A549 (cell line): ENCODE measurements at regions not wholly inside any gene's neighbourhood (a gene's known extent, or its start where the extent isn't known, plus 50 kb on each side); places are given as distances from the start of the nearest gene placed in this dataset.

Experiments
- ATAC-seq, 2 experiments: fragments of 200-7000 bp in 1 of 2; fragments of >200 bp in 1 of 2; cut with Nextera tagmentation in 1 of 2; cut with Tn5 transposase in 1 of 2; 3 replicates each; pipeline versions ENCODE4 v1.8.0 to v1.9.1; 2018 to 2020; ENCODE audit warnings: mild to moderate bottlenecking in 1 of 2, moderate library complexity in 1 of 2
- CTCF ChIA-PET: fragments of 300-600 bp; sonication (Branson Sonifier 250); formaldehyde crosslinking; extraction: SDS; loops from one replicate; lab custom pipeline; 2021; ENCODE audit warnings: antibody characterized with exemption, inconsistent platforms; lab: Yijun Ruan, JAX
- POLR2A ChIA-PET: fragments of 350-600 bp; formaldehyde crosslinking; extraction: SDS; loops from one replicate; lab custom pipeline; 2021; ENCODE audit warnings: antibody characterized with exemption, inconsistent platforms; lab: Yijun Ruan, JAX
- DNase-seq, 2 experiments: peaks; one replicate each; pipeline versions ENCODE4 v3.0.0 to v3.0.0-alpha.2; 2011 to 2016; ENCODE audit warnings: low read depth in 1 of 2, low spot score in 1 of 2
- FAIRE-seq: peaks from 2 replicates; lab custom pipeline; 2011; peaks lifted over from hg19 to GRCh38; lab: Jason Lieb, UNC
- H3K27ac ChIP-seq, 2 experiments: fragments of >200 bp; sonication (Bioruptor Twin); formaldehyde crosslinking; 3 replicates each; pipeline ENCODE4 v1.5.1; 2016 to 2017
- H3K4me1 ChIP-seq: fragments of >200 bp; sonication (Bioruptor Twin); formaldehyde crosslinking; 3 replicates; pipeline ENCODE4 v1.6.1; 2016
- H3K4me2 ChIP-seq: fragments of >200 bp; sonication (Bioruptor Twin); formaldehyde crosslinking; 3 replicates; pipeline ENCODE4 v1.6.1; 2016
- H3K4me3 ChIP-seq: fragments of >200 bp; sonication (Bioruptor Twin); formaldehyde crosslinking; 3 replicates; pipeline ENCODE4 v1.5.1; 2016
- H3K9me3 ChIP-seq: fragments of >200 bp; sonication (Bioruptor Twin); formaldehyde crosslinking; 3 replicates; pipeline ENCODE4 v1.6.1; 2016
- BHLHE40 ChIP-seq: IDR thresholded peaks from 2 replicates; pipeline ENCODE4 v1.6.1; 2012; ENCODE audit warnings: low read depth, low read length, inconsistent platforms
- CHD4 ChIP-seq: fragments of 200-600 bp; sonication (generic); IDR thresholded peaks from 2 replicates; pipeline ENCODE4 v1.6.1; 2016; ENCODE audit warnings: antibody characterized with exemption, mild to moderate bottlenecking, borderline replicate concordance
- EHMT2 ChIP-seq: fragments of 200-600 bp; sonication (generic); IDR thresholded peaks from 2 replicates; pipeline ENCODE4 v1.6.1; 2016; ENCODE audit warnings: antibody characterized with exemption, low read depth, mild to moderate bottlenecking, moderate library complexity
- ESRRA ChIP-seq: fragments of 150-350 bp; IDR thresholded peaks from 2 replicates; pipeline ENCODE4 v1.6.1; 2014; ENCODE audit warnings: mild to moderate bottlenecking, low read length, borderline replicate concordance
- FOSB ChIP-seq: fragments of 250-450 bp; sonication (Bioruptor Pico); IDR thresholded peaks from 2 replicates; pipeline ENCODE4 v1.5.0; 2020; ENCODE audit warnings: mild to moderate bottlenecking, moderate library complexity
- FOSL2 ChIP-seq, 2 experiments: fragments of 450-650 bp in 1 of 2; fragments of >200 bp in 1 of 2; sonication (Bioruptor Twin) in 1 of 2; formaldehyde crosslinking; IDR thresholded peaks; 2 replicates each; pipeline versions ENCODE4 v1.5.0 to v1.6.1; 2016 to 2020; ENCODE audit warnings: mild to moderate bottlenecking in 1 of 2, moderate library complexity in 1 of 2
- GATA3 ChIP-seq: IDR thresholded peaks from 2 replicates; pipeline ENCODE4 v1.6.1; 2012; ENCODE audit warnings: borderline replicate concordance
- HDAC2 ChIP-seq: fragments of 200-600 bp; sonication (generic); IDR thresholded peaks from 2 replicates; pipeline ENCODE4 v1.6.1; 2016
- HEYL ChIP-seq: fragments of 250-450 bp; sonication (Bioruptor Pico); IDR thresholded peaks from 2 replicates; pipeline ENCODE4 v1.8.0; 2021; ENCODE audit warnings: mild to moderate bottlenecking, moderate library complexity
- HOXA7 ChIP-seq: fragments of 250-450 bp; sonication (Bioruptor Pico); IDR thresholded peaks from 2 replicates; pipeline ENCODE4 v1.5.0; 2020; ENCODE audit warnings: mild to moderate bottlenecking, moderate library complexity
- HOXB13 ChIP-seq: fragments of 250-450 bp; sonication (Bioruptor Pico); IDR thresholded peaks from 2 replicates; pipeline ENCODE4 v1.5.0; 2020; ENCODE audit warnings: low read depth, mild to moderate bottlenecking, moderate library complexity
- KDM5A ChIP-seq: fragments of 200-600 bp; sonication (generic); IDR thresholded peaks from 2 replicates; pipeline ENCODE4 v1.6.1; 2016; ENCODE audit warnings: antibody characterized with exemption, mild to moderate bottlenecking
- MAZ ChIP-seq: fragments of 150-350 bp; IDR thresholded peaks from 2 replicates; pipeline ENCODE4 v1.6.1; 2014; ENCODE audit warnings: antibody characterized with exemption, low read depth, low read length, borderline replicate concordance
- NFE2L2 ChIP-seq: fragments of 150-350 bp; conservative IDR thresholded peaks from 2 replicates; pipeline ENCODE4 v1.6.1; 2014; ENCODE audit warnings: low read length
- NPAS2 ChIP-seq: fragments of 250-450 bp; sonication (Bioruptor Pico); IDR thresholded peaks from 2 replicates; pipeline ENCODE4 v1.8.0; 2022; ENCODE audit warnings: mild to moderate bottlenecking, moderate library complexity, borderline replicate concordance
- NR3C1 ChIP-seq: fragments of >200 bp; sonication (Bioruptor Twin); formaldehyde crosslinking; IDR thresholded peaks from 3 replicates; pipeline ENCODE4 v1.6.1; 2017
- PHF8 ChIP-seq: fragments of 200-600 bp; sonication (generic); IDR thresholded peaks from 2 replicates; pipeline ENCODE4 v1.6.1; 2016; ENCODE audit warnings: low read depth, mild to moderate bottlenecking, antibody characterized with exemption, moderate library complexity, borderline replicate concordance
- POLR2A ChIP-seq: IDR thresholded peaks from 2 replicates; pipeline ENCODE4 v1.6.1; 2012; ENCODE audit warnings: mild to moderate bottlenecking, low read length
- POLR2AphosphoS2 ChIP-seq: conservative IDR thresholded peaks from 2 replicates; pipeline ENCODE4 v1.6.1; 2012; ENCODE audit warnings: low read length, improper control_type of control experiment, inconsistent platforms
- RAD21 ChIP-seq, 2 experiments: fragments of >200 bp in 1 of 2; sonication (Bioruptor Twin) in 1 of 2; formaldehyde crosslinking in 1 of 2; IDR thresholded peaks in 1 of 2; conservative IDR thresholded peaks in 1 of 2; 2 replicates in 1 of 2; 3 replicates in 1 of 2; pipeline ENCODE4 v1.6.1; 2012 to 2018; ENCODE audit warnings: inconsistent platforms in 1 of 2
- RARB ChIP-seq: fragments of 250-450 bp; sonication (Bioruptor Pico); IDR thresholded peaks from 2 replicates; pipeline ENCODE4 v1.8.0; 2021; ENCODE audit warnings: mild to moderate bottlenecking, moderate library complexity
- RCOR1 ChIP-seq: fragments of 150-350 bp; IDR thresholded peaks from 2 replicates; pipeline ENCODE4 v1.6.1; 2014; ENCODE audit warnings: antibody characterized with exemption, low read length, low read depth
- RNF2 ChIP-seq: fragments of 200-600 bp; sonication (generic); IDR thresholded peaks from 2 replicates; pipeline ENCODE4 v1.6.1; 2016; ENCODE audit warnings: low read depth, mild to moderate bottlenecking, antibody characterized with exemption, moderate library complexity, borderline replicate concordance
- SMC3 ChIP-seq: fragments of >200 bp; sonication (Bioruptor Twin); formaldehyde crosslinking; IDR thresholded peaks from 3 replicates; pipeline ENCODE4 v1.6.1; 2018; ENCODE audit warnings: inconsistent platforms
- SREBF2 ChIP-seq: fragments of 450-650 bp; IDR thresholded peaks from 2 replicates; pipeline ENCODE4 v1.6.1; 2014; ENCODE audit warnings: mild to moderate bottlenecking, moderate library complexity
- ZFP36 ChIP-seq: fragments of 450-650 bp; IDR thresholded peaks from 2 replicates; pipeline ENCODE4 v1.6.1; 2014; ENCODE audit warnings: borderline replicate concordance; ENCODE audit not compliant: partially characterized antibody
- ZNF302 ChIP-seq: fragments of 250-450 bp; sonication (Bioruptor Pico); IDR thresholded peaks from 2 replicates; pipeline ENCODE4 v1.9.0; 2021; ENCODE audit warnings: inconsistent platforms, mild to moderate bottlenecking, moderate library complexity
- ZSCAN20 ChIP-seq: fragments of 250-450 bp; sonication (Bioruptor Pico); IDR thresholded peaks from 2 replicates; pipeline ENCODE4 v1.8.0; 2022; ENCODE audit warnings: mild to moderate bottlenecking, moderate library complexity
- WGBS: methylation state at CpG from one replicate; pipeline ENCODE4 v1.1.6; 2017; ENCODE audit errors: missing lambda C conversion rate; 5-methylcytosine and 5-hydroxymethylcytosine counted together
- TF ChIP-seq, protein P1 (sequence below): IDR thresholded peaks from 2 replicates; pipeline ENCODE4 v1.6.1; 2012; ENCODE audit warnings: low read depth, borderline replicate concordance
- TF ChIP-seq, protein P2 (sequence below): fragments of 250-450 bp; sonication (Bioruptor Pico); IDR thresholded peaks from 2 replicates; pipeline ENCODE4 v1.5.0; 2020; ENCODE audit warnings: low read depth, mild to moderate bottlenecking, moderate library complexity
- TF ChIP-seq, protein P3 (sequence below): IDR thresholded peaks from 2 replicates; pipeline ENCODE4 v1.6.1; 2012

DNA sequence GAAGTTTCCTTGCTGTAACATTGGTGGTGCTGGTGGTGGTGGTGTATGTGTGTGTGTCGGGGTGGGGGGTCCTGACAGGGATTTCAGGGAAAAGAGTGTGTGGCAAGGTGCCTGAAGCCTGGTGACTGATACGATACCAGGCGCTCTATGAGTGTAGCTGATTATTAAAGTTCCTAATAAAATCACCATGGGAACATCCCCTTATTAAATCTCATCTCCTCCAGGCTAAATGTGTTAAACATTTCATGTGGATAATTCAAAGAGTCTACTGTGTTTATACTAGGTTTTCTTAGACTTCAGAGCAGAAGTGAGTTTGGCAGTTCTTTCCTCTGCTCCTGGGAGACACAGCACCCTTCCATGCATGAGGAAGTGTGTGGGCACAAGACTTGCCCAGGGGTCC, 82.0 kb downstream of the THNSL2 start:
- DNase-seq (no peak), ATAC-seq (no peak), FAIRE-seq (no peak)
- H3K4me1 ChIP-seq: no peaks in the 10 kb centered on the region
- CTCF ChIA-PET: interaction anchor here (0.7 kb wide), 1 partner anchor 10 kb away, joined by 3 read pairs; no protein-coding TSS in a partner anchor
- H3K27ac ChIP-seq: no peak overlapping the region
- H3K9me3 ChIP-seq: no peaks in the 10 kb centered on the region
- POLR2A ChIA-PET: no interaction called here
- H3K4me3 ChIP-seq: no peak overlapping the region
- H3K4me2 ChIP-seq: no peak overlapping the region
- TF ChIP-seq NFE2L2 (no peak), PHF8 (no peak), FOSL2 (IDR thresholded peaks at IDR 0.05) (no peak), FOSL2 (CRISPR knock-in tag; IDR thresholded peaks at IDR 0.05) (no peak), POLR2AphosphoS2 (no peak), SMC3 (no peak), HOXB13 (CRISPR knock-in tag) (no peak), ZFP36 (no peak), EHMT2 (no peak), KDM5A (no peak), GATA3 (no peak), POLR2A (no peak), RARB (CRISPR knock-in tag) (no peak), FOSB (CRISPR knock-in tag) (no peak), NR3C1 (no peak), RAD21 (conservative IDR thresholded peaks at IDR 0.05 in 1 of 2, IDR thresholded peaks at IDR 0.05 in 1 of 2) (no peak), BHLHE40 (no peak), ESRRA (no peak)
- TF ChIP-seq, protein P1, sequence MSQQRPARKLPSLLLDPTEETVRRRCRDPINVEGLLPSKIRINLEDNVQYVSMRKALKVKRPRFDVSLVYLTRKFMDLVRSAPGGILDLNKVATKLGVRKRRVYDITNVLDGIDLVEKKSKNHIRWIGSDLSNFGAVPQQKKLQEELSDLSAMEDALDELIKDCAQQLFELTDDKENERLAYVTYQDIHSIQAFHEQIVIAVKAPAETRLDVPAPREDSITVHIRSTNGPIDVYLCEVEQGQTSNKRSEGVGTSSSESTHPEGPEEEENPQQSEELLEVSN: no peak
- TF ChIP-seq, protein P2, sequence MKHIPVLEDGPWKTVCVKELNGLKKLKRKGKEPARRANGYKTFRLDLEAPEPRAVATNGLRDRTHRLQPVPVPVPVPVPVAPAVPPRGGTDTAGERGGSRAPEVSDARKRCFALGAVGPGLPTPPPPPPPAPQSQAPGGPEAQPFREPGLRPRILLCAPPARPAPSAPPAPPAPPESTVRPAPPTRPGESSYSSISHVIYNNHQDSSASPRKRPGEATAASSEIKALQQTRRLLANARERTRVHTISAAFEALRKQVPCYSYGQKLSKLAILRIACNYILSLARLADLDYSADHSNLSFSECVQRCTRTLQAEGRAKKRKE (CRISPR knock-in tag): no peak
- 31% methylated on average over 3 of the region's 3 CpGs for WGBS

DNA sequence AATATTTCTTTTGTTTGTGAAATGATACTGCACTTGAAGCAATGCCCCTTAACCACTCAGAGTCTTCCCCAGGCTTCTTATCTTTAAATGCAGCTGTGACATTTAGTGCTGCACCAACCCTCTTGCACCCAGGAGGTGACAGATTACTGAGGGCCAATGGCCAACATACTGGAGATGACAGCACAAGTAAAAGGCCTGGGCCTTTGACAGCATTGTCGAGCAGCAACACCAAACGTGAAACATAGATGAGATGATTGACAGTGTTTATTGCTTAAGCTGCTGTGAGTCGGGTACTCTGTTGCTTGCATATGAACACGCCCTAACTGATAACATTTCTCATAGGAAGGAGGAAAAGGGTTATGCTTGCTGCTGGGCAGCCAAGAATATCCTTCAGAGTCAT, 80.3 kb downstream of the THNSL2 start:
- ATAC-seq: no peak
- DNase-seq: no peak
- WGBS: 12% methylated on average over 4 of the region's 4 CpGs
- CTCF ChIA-PET: no interaction called here
- Histone ChIP-seq H3K9me3 (no peaks in the 10 kb centered on the region), H3K4me1 (no peaks in the 10 kb centered on the region), H3K4me3 (no peak overlapping the region), H3K27ac (no peak overlapping the region), H3K4me2 (no peak overlapping the region)
- POLR2A ChIA-PET: no interaction called here
- TF ChIP-seq ESRRA (no peak), RNF2 (no peak), MAZ (no peak), HEYL (CRISPR knock-in tag) (no peak), RCOR1 (no peak), RARB (CRISPR knock-in tag) (no peak), ZSCAN20 (CRISPR knock-in tag) (no peak), HDAC2 (no peak), NPAS2 (no peak), NFE2L2 (no peak), POLR2A (no peak), SREBF2 (no peak), CHD4 (no peak), ZNF302 (CRISPR knock-in tag) (no peak), HOXA7 (CRISPR knock-in tag) (no peak)
- TF ChIP-seq, protein P3, sequence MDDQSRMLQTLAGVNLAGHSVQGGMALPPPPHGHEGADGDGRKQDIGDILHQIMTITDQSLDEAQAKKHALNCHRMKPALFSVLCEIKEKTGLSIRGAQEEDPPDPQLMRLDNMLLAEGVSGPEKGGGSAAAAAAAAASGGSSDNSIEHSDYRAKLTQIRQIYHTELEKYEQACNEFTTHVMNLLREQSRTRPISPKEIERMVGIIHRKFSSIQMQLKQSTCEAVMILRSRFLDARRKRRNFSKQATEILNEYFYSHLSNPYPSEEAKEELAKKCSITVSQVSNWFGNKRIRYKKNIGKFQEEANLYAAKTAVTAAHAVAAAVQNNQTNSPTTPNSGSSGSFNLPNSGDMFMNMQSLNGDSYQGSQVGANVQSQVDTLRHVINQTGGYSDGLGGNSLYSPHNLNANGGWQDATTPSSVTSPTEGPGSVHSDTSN: no peak
- FAIRE-seq: no peak
